GM12872 (cell line): ENCODE measurements at regions not wholly inside any gene's neighbourhood (a gene's known extent, or its start where the extent isn't known, plus 50 kb on each side); places are given as distances from the start of the nearest gene placed in this dataset.

Experiments used
- TF ChIP-seq, protein P1 (sequence below): IDR thresholded peaks from 3 replicates; pipeline ENCODE4 v1.5.1; 2011; ENCODE audit warnings: low read depth, mild to moderate bottlenecking, low read length, moderate library complexity; ENCODE audit not compliant: insufficient read depth

GRCh38 chr18:64981915-64982314 is 768.9 kb upstream of the CDH7 start:
- TF ChIP-seq, protein P1, sequence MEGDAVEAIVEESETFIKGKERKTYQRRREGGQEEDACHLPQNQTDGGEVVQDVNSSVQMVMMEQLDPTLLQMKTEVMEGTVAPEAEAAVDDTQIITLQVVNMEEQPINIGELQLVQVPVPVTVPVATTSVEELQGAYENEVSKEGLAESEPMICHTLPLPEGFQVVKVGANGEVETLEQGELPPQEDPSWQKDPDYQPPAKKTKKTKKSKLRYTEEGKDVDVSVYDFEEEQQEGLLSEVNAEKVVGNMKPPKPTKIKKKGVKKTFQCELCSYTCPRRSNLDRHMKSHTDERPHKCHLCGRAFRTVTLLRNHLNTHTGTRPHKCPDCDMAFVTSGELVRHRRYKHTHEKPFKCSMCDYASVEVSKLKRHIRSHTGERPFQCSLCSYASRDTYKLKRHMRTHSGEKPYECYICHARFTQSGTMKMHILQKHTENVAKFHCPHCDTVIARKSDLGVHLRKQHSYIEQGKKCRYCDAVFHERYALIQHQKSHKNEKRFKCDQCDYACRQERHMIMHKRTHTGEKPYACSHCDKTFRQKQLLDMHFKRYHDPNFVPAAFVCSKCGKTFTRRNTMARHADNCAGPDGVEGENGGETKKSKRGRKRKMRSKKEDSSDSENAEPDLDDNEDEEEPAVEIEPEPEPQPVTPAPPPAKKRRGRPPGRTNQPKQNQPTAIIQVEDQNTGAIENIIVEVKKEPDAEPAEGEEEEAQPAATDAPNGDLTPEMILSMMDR: no peak

- TF ChIP-seq, protein P1: no peak
Measured at GRCh38 chr18:64979791-64980190, 771.0 kb upstream of the CDH7 start.

DNA sequence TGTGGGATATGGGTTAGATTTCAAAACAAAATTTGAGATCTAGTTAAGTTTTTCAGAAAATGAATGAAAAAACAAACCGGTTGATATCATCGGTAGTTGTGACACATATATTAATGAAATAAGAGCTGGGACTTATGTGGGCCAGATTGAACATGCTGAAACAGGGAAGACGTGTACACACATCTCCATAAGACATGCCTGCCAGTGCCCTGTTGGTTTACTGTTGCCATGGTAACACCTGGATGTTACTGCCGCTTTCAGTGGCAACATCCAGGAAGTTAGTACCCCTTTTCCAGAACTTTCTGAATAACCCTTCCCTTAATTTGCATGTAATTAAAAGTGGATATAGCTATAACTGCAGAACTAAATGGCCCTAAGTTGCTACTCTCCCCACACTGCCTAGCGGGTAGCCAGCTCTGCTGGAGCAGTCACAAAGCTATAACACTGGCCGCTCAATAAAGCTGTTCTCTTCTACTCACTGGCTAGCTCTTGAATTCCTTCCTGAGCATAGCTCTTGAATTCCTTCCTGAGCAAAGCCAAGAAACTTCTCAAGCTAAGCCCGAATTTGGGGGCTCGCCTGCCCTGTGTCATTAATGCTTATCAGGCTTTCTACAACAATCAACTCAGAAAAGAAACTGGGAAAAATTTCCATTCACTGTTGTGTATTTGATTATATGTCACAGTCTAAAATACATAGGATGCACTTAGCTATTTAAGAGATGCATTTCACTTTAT is 776.3 kb upstream of the CDH7 start:
- TF ChIP-seq, protein P1: no peak

GRCh38 chr18:64972545-64972944 is 778.3 kb upstream of the CDH7 start:
- TF ChIP-seq, protein P1: no peak

GRCh38 chr18:64966667-64967066 is 784.1 kb upstream of the CDH7 start:
- TF ChIP-seq, protein P1: no peak

DNA sequence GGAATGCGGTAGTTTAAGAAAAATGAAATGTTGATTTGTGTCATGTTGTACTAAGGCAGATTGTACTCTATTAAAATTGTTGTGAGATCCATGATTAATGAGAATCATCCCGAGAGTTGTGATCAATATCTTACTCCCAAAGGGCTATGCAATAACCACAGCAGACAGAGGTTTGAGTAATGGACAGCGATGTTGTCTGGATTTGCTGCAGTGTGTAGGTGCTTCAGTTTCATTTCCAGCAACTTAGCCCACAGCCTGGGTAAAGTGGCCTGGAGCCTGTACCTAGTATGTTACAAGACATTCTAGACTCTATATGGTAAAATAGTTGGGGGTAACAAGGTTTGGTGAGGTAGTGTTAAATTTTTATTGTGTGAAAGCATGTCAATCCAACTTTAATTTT is 794.3 kb upstream of the CDH7 start:
- TF ChIP-seq, protein P1: no peak

DNA sequence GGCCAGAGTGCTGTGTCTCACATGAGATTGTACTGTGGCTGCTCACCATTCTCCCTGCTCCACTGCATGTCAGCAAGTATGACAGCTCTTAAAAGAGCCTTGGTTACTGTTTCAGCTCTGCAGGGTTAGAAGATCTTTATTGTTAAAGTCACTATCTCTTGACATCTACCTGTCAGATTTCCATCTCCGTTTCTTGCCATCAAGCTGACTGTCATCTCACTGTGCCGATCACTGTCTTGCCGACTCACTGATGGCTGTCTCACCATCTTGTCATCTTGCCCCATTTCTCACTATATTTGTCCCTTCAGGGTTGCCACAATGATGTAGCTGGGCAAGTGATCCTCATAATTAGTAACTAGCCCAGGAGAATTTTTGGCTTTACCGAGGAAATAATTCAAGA is 800.9 kb upstream of the CDH7 start:
- TF ChIP-seq, protein P1: no peak

DNA sequence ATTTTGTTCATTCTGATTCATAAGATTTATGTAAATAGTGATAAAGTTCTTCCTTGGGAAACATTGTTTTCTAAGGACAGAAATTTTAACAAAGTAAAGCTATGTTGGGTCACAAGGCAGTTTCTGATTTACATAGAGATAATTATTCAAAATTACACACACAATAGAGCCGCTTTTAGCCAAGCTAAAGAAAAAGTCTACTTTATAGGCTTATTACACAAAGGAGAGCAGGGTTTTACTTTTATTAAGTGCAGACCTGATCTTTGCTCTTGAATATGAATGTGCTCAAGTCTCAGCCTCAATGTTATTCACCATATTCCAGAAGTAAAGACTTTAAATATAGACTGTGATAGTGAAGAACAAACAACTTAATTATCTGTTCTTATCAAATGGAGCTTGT is 787.8 kb upstream of the LINC00305 start:
- TF ChIP-seq, protein P1: no peak
